GM12878 (cell line): ENCODE measurements at regions not wholly inside any gene's neighbourhood (a gene's known extent, or its start where the extent isn't known, plus 50 kb on each side); places are given as distances from the start of the nearest gene placed in this dataset.

Experiments used
- ATAC-seq: fragments of 200-7000 bp; cut with Tn5 transposase; 3 replicates; pipeline ENCODE4 v1.9.1; 2020; ENCODE audit warnings: mild to moderate bottlenecking, moderate library complexity
- BruUV-seq: library from RNA; stranded (reverse); fragments of 400-500 nt; replicated peaks from 2 replicates; lab custom pipeline; 2021; lab: Mats Ljungman, UMichigan
- CTCF ChIA-PET: fragments of 300-600 bp; sonication (Branson Sonifier 250); formaldehyde crosslinking; extraction: SDS; loops from one replicate; lab custom pipeline; 2021; ENCODE audit warnings: inconsistent platforms; lab: Yijun Ruan, JAX
- POLR2A ChIA-PET: fragments of 350-600 bp; formaldehyde crosslinking; extraction: SDS; loops from one replicate; lab custom pipeline; 2021; ENCODE audit warnings: inconsistent platforms; lab: Charles Lee
- RAD21 ChIA-PET: fragments of 300-600 bp; sonication (Branson Sonifier 250); formaldehyde crosslinking; loops from one replicate; lab custom pipeline; 2023; ENCODE audit warnings: antibody characterized with exemption; ENCODE audit not compliant: unreplicated experiment; lab: Charles Lee
- SMC1A ChIA-PET: fragments of 300-600 bp; sonication (Branson Sonifier 250); formaldehyde crosslinking; loops from one replicate; lab custom pipeline; 2023; ENCODE audit not compliant: unreplicated experiment, uncharacterized antibody; lab: Charles Lee
- DNase-seq: peaks from one replicate; pipeline ENCODE4 v3.0.0-alpha.2; 2011; ENCODE audit warnings: low read depth, low spot score
- FAIRE-seq: peaks from 3 replicates; lab custom pipeline; 2011; peaks lifted over from hg19 to GRCh38; lab: Jason Lieb, UNC
- H2AFZ ChIP-seq: 2 replicates; pipeline ENCODE4 v1.6.0; 2011; ENCODE audit warnings: low read depth, low read length, control low read depth; ENCODE audit not compliant: control insufficient read depth
- H3K27ac ChIP-seq: 2 replicates; pipeline ENCODE4 v1.5.1; 2011; ENCODE audit warnings: control low read depth; ENCODE audit not compliant: control insufficient read depth, insufficient read depth
- H3K27me3 ChIP-seq, 2 experiments: replicated peaks in 1 of 2; 2 replicates each; pipeline versions ENCODE4 v1.6.0 to v1.6.1; 2011; ENCODE audit warnings: low read length in 1 of 2; ENCODE audit not compliant: control insufficient read depth in 2 of 2, insufficient read depth in 2 of 2
- H3K36me3 ChIP-seq, 2 experiments: 2 replicates each; pipeline ENCODE4 v1.5.1; 2011; ENCODE audit warnings: low read length in 1 of 2; ENCODE audit not compliant: control insufficient read depth in 2 of 2, insufficient read depth in 2 of 2
- H3K4me1 ChIP-seq: 2 replicates; pipeline ENCODE4 v1.6.1; 2011; ENCODE audit warnings: mild to moderate bottlenecking, low read length, moderate library complexity, mixed read lengths; ENCODE audit not compliant: control insufficient read depth, insufficient read depth
- H3K4me2 ChIP-seq: 2 replicates; pipeline ENCODE4 v1.6.0; 2011; ENCODE audit warnings: control low read depth; ENCODE audit not compliant: control insufficient read depth, insufficient read depth
- H3K4me3 ChIP-seq: fragments of 200-600 bp; sonication (generic); 2 replicates; pipeline ENCODE4 v1.5.1; 2016
- H3K79me2 ChIP-seq: 2 replicates; pipeline ENCODE4 v1.6.0; 2011; ENCODE audit warnings: low read length; ENCODE audit not compliant: control insufficient read depth, insufficient read depth
- H3K9ac ChIP-seq: 2 replicates; pipeline ENCODE4 v1.8.0; 2011; ENCODE audit warnings: low read length, control low read depth, mixed read lengths; ENCODE audit not compliant: control insufficient read depth, insufficient read depth
- H3K9me3 ChIP-seq: replicated peaks from 3 replicates; pipeline ENCODE4 v1.5.1; 2011; ENCODE audit warnings: mild to moderate bottlenecking, low read length; ENCODE audit not compliant: control insufficient read depth, insufficient read depth
- H4K20me1 ChIP-seq: 2 replicates; pipeline ENCODE4 v1.6.0; 2011; ENCODE audit not compliant: control insufficient read depth, insufficient read depth
- ATF2 ChIP-seq: IDR thresholded peaks from 2 replicates; pipeline ENCODE4 v1.6.1; 2012; ENCODE audit warnings: low read length, inconsistent platforms
- ATF7 ChIP-seq: fragments of 450-650 bp; IDR thresholded peaks from 2 replicates; pipeline ENCODE4 v1.6.1; 2016; ENCODE audit warnings: low read depth, mild to moderate bottlenecking
- CBFB ChIP-seq: IDR thresholded peaks from 2 replicates; pipeline ENCODE4 v1.6.1; 2016; ENCODE audit warnings: antibody characterized with exemption, low read depth
- ELK1 ChIP-seq: IDR thresholded peaks from 2 replicates; pipeline ENCODE4 v1.6.1; 2012; ENCODE audit warnings: low read depth, low read length, improper control_type of control experiment
- FOXM1 ChIP-seq: IDR thresholded peaks from 2 replicates; pipeline ENCODE4 v1.6.1; 2012; ENCODE audit warnings: low read depth, mild to moderate bottlenecking, inconsistent platforms, low read length, moderate library complexity
- HSF1 ChIP-seq: fragments of 150-350 bp; IDR thresholded peaks from 2 replicates; pipeline ENCODE4 v1.6.1; 2014; ENCODE audit warnings: mild to moderate bottlenecking, low read depth, low read length
- MXI1 ChIP-seq: fragments of 150-350 bp; IDR thresholded peaks from 2 replicates; pipeline ENCODE4 v1.6.1; 2011; ENCODE audit warnings: low read depth, mild to moderate bottlenecking, inconsistent platforms, low read length, improper control_type of control experiment
- NFIC ChIP-seq: IDR thresholded peaks from 2 replicates; pipeline ENCODE4 v1.6.1; 2012; ENCODE audit warnings: low read depth, mild to moderate bottlenecking, inconsistent platforms, low read length, moderate library complexity
- PKNOX1 ChIP-seq: fragments of 450-650 bp; IDR thresholded peaks from 2 replicates; pipeline ENCODE4 v1.6.1; 2016; ENCODE audit warnings: mild to moderate bottlenecking
- RAD21 ChIP-seq: IDR thresholded peaks from 2 replicates; pipeline ENCODE4 v1.6.1; 2011; ENCODE audit warnings: mild to moderate bottlenecking, low read depth, low read length, moderate library complexity; ENCODE audit not compliant: insufficient read depth
- RUNX3 ChIP-seq: IDR thresholded peaks from 2 replicates; pipeline ENCODE4 v1.6.1; 2012; ENCODE audit warnings: low read length, inconsistent platforms
- SMAD1 ChIP-seq: fragments of 450-650 bp; IDR thresholded peaks from 2 replicates; pipeline ENCODE4 v1.6.1; 2018; ENCODE audit warnings: mild to moderate bottlenecking, low read depth; ENCODE audit not compliant: partially characterized antibody
- SMAD5 ChIP-seq: IDR thresholded peaks from 2 replicates; pipeline ENCODE4 v1.6.1; 2016; ENCODE audit warnings: antibody characterized with exemption, low read depth
- SMARCA5 ChIP-seq: fragments of 450-650 bp; IDR thresholded peaks from 2 replicates; pipeline ENCODE4 v1.6.1; 2017; ENCODE audit warnings: mild to moderate bottlenecking
- TCF3 ChIP-seq: IDR thresholded peaks from 2 replicates; pipeline ENCODE4 v1.6.1; 2012; ENCODE audit warnings: low read depth, mild to moderate bottlenecking, low read length, borderline replicate concordance; ENCODE audit not compliant: insufficient read depth
- TCF7 ChIP-seq: IDR thresholded peaks from 2 replicates; pipeline ENCODE4 v1.6.1; 2014; ENCODE audit warnings: antibody characterized with exemption, borderline replicate concordance
- ZNF687 ChIP-seq: fragments of 450-650 bp; IDR thresholded peaks from 2 replicates; pipeline ENCODE4 v1.6.1; 2017; ENCODE audit warnings: mild to moderate bottlenecking, moderate library complexity
- WGBS: methylation state at CpG from one replicate; pipeline ENCODE4 v1.1.6; 2016; ENCODE audit warnings: low lambda C conversion rate; ENCODE audit not compliant: insufficient replicate concordance, insufficient coverage; ENCODE audit errors: missing lambda C conversion rate; 5-methylcytosine and 5-hydroxymethylcytosine counted together
- in situ Hi-C: fragments of 300-500 bp; cut with MboI; formaldehyde crosslinking; loops from 9 replicates; pipeline ENCODE4 v1.14.3; 2018; ENCODE audit warnings: mixed read lengths
- intact Hi-C: fragments of 100-400 bp; cut with micrococcal nuclease; formaldehyde crosslinking; loops from one replicate; pipeline ENCODE4 v1.14.2; 2022; ENCODE audit not compliant: unreplicated experiment

GRCh38 chr13:47134939-47135489, 238.2 kb upstream of the HTR2A start:
- ATAC-seq (peak; percentile 56), FAIRE-seq (no peak), DNase-seq (no peak)
- in situ Hi-C loops (no loop called here), intact Hi-C loops (no loop called here)
- H3K9ac ChIP-seq, result no peak overlapping the region
- SMC1A ChIA-PET, result no interaction called here
- CTCF ChIA-PET, result no interaction called here
- no peak overlapping the region for H3K4me3 ChIP-seq
- POLR2A ChIA-PET, result no interaction called here
- no peak overlapping the region for H2AFZ ChIP-seq
- no peak overlapping the region for H3K27ac ChIP-seq
- H3K36me3 ChIP-seq, result no peaks in the 10 kb centered on the region
- H4K20me1 ChIP-seq, result no peaks in the 10 kb centered on the region
- no TSS peak for BruUV-seq
- no peaks in the 10 kb centered on the region for H3K79me2 ChIP-seq
- H3K4me2 ChIP-seq, result no peak overlapping the region
- no peaks in the 10 kb centered on the region for H3K27me3 ChIP-seq
- H3K4me1 ChIP-seq, result no peaks in the 10 kb centered on the region
- H3K9me3 ChIP-seq, result no peaks in the 10 kb centered on the region
- 4% methylated on average over 9 of the region's 9 CpGs for WGBS
- RAD21 ChIA-PET, result no interaction called here
- no peak for TF ChIP-seq PKNOX1
- TF ChIP-seq NFIC, result peak; percentile 75; the same call in 1 of the 2 replicates
- TF ChIP-seq SMAD1, result no peak
- no peak for TF ChIP-seq ZNF687
- no peak for TF ChIP-seq SMAD5
- no peak for TF ChIP-seq ELK1
- TF ChIP-seq CBFB, result no peak
- TF ChIP-seq RUNX3, result peak; percentile 50
- TF ChIP-seq TCF7, result peak; percentile 59; the same call in 1 of the 2 replicates
- TF ChIP-seq ATF2, result peak; percentile 87
- peak; percentile 47; the same call in 1 of the 2 replicates for TF ChIP-seq ATF7
- TF ChIP-seq FOXM1, result 0 out of 2 replicates have a peak, but pooled peaks have one; percentile 26
- no peak for TF ChIP-seq MXI1
- TF ChIP-seq TCF3, result no peak
- TF ChIP-seq HSF1, result no peak
- no peak for TF ChIP-seq RAD21
- TF ChIP-seq SMARCA5, result no peak
